K562 (cell line): ENCODE measurements at regions not wholly inside any gene's neighbourhood (a gene's known extent, or its start where the extent isn't known, plus 50 kb on each side); places are given as distances from the start of the nearest gene placed in this dataset.

ENCODE experiments used
- ATAC-seq: fragments of 200-7000 bp; cut with Tn5 transposase; 3 replicates; pipeline ENCODE4 v1.9.1; 2020; ENCODE audit warnings: moderate library complexity
- BruUV-seq: library from RNA; stranded (reverse); fragments of 400-500 nt; replicated peaks from 2 replicates; lab custom pipeline; 2021; lab: Mats Ljungman, UMichigan
- CTCF ChIA-PET: fragments of 300-600 bp; formaldehyde crosslinking; extraction: SDS; loops from one replicate; lab custom pipeline; 2021; ENCODE audit warnings: low intra/inter-chr PET ratio; lab: Yijun Ruan, JAX
- POLR2A ChIA-PET: fragments of 300-600, 350-650 bp; sonication (Branson Sonifier 250); formaldehyde crosslinking; extraction: SDS; loops from one replicate; lab custom pipeline; 2021; ENCODE audit warnings: antibody characterized with exemption, inconsistent platforms; lab: Yijun Ruan, JAX
- DNase-seq, 4 experiments: peaks; one replicate each; pipeline versions ENCODE4 v3.0.0 to v3.0.0-alpha.2; 2011 to 2018; ENCODE audit warnings: low spot score in 3 of 4, mixed read lengths in 3 of 4; ENCODE audit errors: extremely low read depth in 1 of 4
- FAIRE-seq: peaks from 2 replicates; lab custom pipeline; 2011; peaks lifted over from hg19 to GRCh38; lab: Jason Lieb, UNC
- H2AFZ ChIP-seq: 2 replicates; pipeline ENCODE4 v1.6.0; 2011; ENCODE audit warnings: low read depth, low read length, control low read depth, inconsistent platforms
- H3K27ac ChIP-seq: fragments of 200-600 bp; 3 replicates; pipeline ENCODE4 v1.8.0; 2011; ENCODE audit warnings: low read depth, mild to moderate bottlenecking, control low read depth, inconsistent platforms, low read length, moderate library complexity, mixed read lengths; ENCODE audit errors: extremely low read depth
- H3K27me3 ChIP-seq, 2 experiments: fragments of 300-600 bp in 1 of 2; 2 replicates in 1 of 2; 3 replicates in 1 of 2; pipeline versions ENCODE4 v1.6.0 to v1.8.0; 2011; ENCODE audit warnings: inconsistent platforms in 2 of 2, low read length in 2 of 2, mild to moderate bottlenecking in 1 of 2, mixed read lengths in 1 of 2, moderate library complexity in 1 of 2; ENCODE audit not compliant: control insufficient read depth in 2 of 2, insufficient read depth in 2 of 2
- H3K36me3 ChIP-seq: fragments of 300-600 bp; 3 replicates; pipeline ENCODE4 v1.8.0; 2011; ENCODE audit warnings: mild to moderate bottlenecking, low read length, inconsistent platforms; ENCODE audit not compliant: control insufficient read depth, insufficient read depth
- H3K4me1 ChIP-seq, 2 experiments: fragments of 200-600 bp in 1 of 2; replicated peaks in 1 of 2; 2 replicates in 1 of 2; 3 replicates in 1 of 2; pipeline versions ENCODE4 v1.5.1 to v1.8.0; 2011; ENCODE audit warnings: inconsistent platforms in 2 of 2, low read length in 2 of 2, mild to moderate bottlenecking in 1 of 2, mixed read lengths in 1 of 2, moderate library complexity in 1 of 2; ENCODE audit not compliant: control insufficient read depth in 2 of 2, insufficient read depth in 2 of 2
- H3K4me2 ChIP-seq: 2 replicates; pipeline ENCODE4 v1.6.1; 2011; ENCODE audit warnings: low read length, control low read depth, inconsistent platforms, mixed read lengths; ENCODE audit not compliant: insufficient read depth
- H3K4me3 ChIP-seq: fragments of 200-600 bp; sonication (generic), shearing (Covaris generic); 2 replicates; pipeline ENCODE4 v1.5.1; 2016; ENCODE audit warnings: control low read depth, inconsistent platforms
- H3K79me2 ChIP-seq: fragments of 200-600 bp; 3 replicates; pipeline ENCODE4 v1.8.0; 2011; ENCODE audit warnings: low read length, inconsistent platforms; ENCODE audit not compliant: control insufficient read depth, insufficient read depth
- H3K9ac ChIP-seq, 2 experiments: 2 replicates each; pipeline versions ENCODE4 v1.6.0 to v1.6.1; 2011; ENCODE audit warnings: low read depth in 2 of 2, low read length in 2 of 2, control low read depth in 1 of 2, inconsistent platforms in 1 of 2, mild to moderate bottlenecking in 1 of 2, mixed read lengths in 1 of 2; ENCODE audit not compliant: insufficient read depth in 1 of 2
- H3K9me1 ChIP-seq: one replicate; pipeline ENCODE4 v1.6.0; 2011; ENCODE audit warnings: inconsistent platforms, mild to moderate bottlenecking, low read length, moderate library complexity; ENCODE audit not compliant: control insufficient read depth, insufficient read depth
- H3K9me3 ChIP-seq: replicated peaks from 2 replicates; pipeline ENCODE4 v1.5.1; 2011; ENCODE audit warnings: low read depth, low read length, inconsistent platforms; ENCODE audit not compliant: control insufficient read depth, insufficient read depth
- H4K20me1 ChIP-seq: replicated peaks from 2 replicates; pipeline ENCODE4 v1.6.1; 2011; ENCODE audit warnings: low read length, inconsistent platforms, mixed read lengths; ENCODE audit not compliant: control insufficient read depth, insufficient read depth
- WGBS: fragments of 100-300 bp; shearing (Covaris generic); methylation state at CpG from one replicate; pipeline ENCODE4 v1.1.6; 2016; ENCODE audit warnings: low coverage, mixed read lengths; ENCODE audit not compliant: insufficient coverage; ENCODE audit errors: missing lambda C conversion rate; 5-methylcytosine and 5-hydroxymethylcytosine counted together
- in situ Hi-C: fragments of 300-500 bp; cut with MboI; formaldehyde crosslinking; loops from 4 replicates; pipeline ENCODE4 v1.15.0; 2018; ENCODE audit warnings: inconsistent platforms, mixed read lengths
- intact Hi-C: fragments of 100-400 bp; cut with micrococcal nuclease; formaldehyde crosslinking; loops from 2 replicates; pipeline ENCODE4 v1.14.2; 2022
- TF ChIP-seq, protein P1 (sequence below): sonication (generic); formaldehyde crosslinking; IDR thresholded peaks from 2 replicates; pipeline ENCODE4 v1.8.1; 2023; ENCODE audit warnings: mild to moderate bottlenecking, missing genetic modification reagents
- TF ChIP-seq, protein P2 (sequence below): fragments of 450-650 bp; formaldehyde crosslinking; IDR thresholded peaks from 2 replicates; pipeline ENCODE4 v1.4.0; 2020; ENCODE audit warnings: mild to moderate bottlenecking, mixed read lengths

DNA sequence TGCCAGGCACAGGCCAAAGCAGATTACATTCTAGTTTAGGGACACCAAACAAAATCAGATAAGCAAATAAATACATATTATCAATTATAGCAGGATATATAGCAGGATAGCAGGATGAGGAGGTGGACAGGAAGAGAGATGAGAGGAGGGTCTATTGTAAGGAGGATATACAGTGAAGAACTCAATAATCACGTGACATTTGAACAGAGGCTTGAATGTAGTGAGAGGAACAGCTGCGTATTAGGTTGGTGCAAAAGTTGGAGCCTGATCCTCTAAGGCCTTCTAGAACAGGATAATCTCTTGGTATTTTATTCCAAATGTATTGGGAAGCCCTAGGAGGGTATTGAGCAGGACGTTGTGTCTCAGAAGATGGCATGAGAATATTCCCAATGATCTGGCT is 136.7 kb downstream of the CYLD start:
- H3K36me3 ChIP-seq, result no peaks in the 10 kb centered on the region
- H3K9me1 ChIP-seq, result no peaks in the 10 kb centered on the region
- no peaks in the 10 kb centered on the region for H3K79me2 ChIP-seq
- POLR2A ChIA-PET, result no interaction called here
- TF ChIP-seq, protein P1, sequence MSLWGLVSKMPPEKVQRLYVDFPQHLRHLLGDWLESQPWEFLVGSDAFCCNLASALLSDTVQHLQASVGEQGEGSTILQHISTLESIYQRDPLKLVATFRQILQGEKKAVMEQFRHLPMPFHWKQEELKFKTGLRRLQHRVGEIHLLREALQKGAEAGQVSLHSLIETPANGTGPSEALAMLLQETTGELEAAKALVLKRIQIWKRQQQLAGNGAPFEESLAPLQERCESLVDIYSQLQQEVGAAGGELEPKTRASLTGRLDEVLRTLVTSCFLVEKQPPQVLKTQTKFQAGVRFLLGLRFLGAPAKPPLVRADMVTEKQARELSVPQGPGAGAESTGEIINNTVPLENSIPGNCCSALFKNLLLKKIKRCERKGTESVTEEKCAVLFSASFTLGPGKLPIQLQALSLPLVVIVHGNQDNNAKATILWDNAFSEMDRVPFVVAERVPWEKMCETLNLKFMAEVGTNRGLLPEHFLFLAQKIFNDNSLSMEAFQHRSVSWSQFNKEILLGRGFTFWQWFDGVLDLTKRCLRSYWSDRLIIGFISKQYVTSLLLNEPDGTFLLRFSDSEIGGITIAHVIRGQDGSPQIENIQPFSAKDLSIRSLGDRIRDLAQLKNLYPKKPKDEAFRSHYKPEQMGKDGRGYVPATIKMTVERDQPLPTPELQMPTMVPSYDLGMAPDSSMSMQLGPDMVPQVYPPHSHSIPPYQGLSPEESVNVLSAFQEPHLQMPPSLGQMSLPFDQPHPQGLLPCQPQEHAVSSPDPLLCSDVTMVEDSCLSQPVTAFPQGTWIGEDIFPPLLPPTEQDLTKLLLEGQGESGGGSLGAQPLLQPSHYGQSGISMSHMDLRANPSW (CRISPR knock-in tag), result no peak
- TF ChIP-seq, protein P2, sequence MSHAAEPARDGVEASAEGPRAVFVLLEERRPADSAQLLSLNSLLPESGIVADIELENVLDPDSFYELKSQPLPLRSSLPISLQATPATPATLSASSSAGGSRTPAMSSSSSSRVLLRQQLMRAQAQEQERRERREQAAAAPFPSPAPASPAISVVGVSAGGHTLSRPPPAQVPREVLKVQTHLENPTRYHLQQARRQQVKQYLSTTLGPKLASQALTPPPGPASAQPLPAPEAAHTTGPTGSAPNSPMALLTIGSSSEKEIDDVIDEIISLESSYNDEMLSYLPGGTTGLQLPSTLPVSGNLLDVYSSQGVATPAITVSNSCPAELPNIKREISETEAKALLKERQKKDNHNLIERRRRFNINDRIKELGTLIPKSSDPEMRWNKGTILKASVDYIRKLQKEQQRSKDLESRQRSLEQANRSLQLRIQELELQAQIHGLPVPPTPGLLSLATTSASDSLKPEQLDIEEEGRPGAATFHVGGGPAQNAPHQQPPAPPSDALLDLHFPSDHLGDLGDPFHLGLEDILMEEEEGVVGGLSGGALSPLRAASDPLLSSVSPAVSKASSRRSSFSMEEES (CRISPR knock-in tag), result peak; percentile 86
- no peak overlapping the region for H3K27ac ChIP-seq
- H3K4me3 ChIP-seq, result no peak overlapping the region
- H2AFZ ChIP-seq, result no peak overlapping the region
- ATAC-seq, result no peak
- no peak overlapping the region for H3K4me2 ChIP-seq
- H3K9ac ChIP-seq, result no peak overlapping the region
- no peaks in the 10 kb centered on the region for H3K9me3 ChIP-seq
- no peak for DNase-seq
- no peaks in the 10 kb centered on the region; the same call in 1 of the 2 replicates for H4K20me1 ChIP-seq
- CTCF ChIA-PET, result no interaction called here
- in situ Hi-C loops (no loop called here), intact Hi-C loops (no loop called here)
- BruUV-seq, result no TSS peak
- FAIRE-seq, result no peak
- whole genome bisulfite sequencing, result 0% methylated on average over 3 of the region's 3 CpGs
- H3K4me1 ChIP-seq, result peaks cover 0 to 3% of the 10 kb centered on the region in 2 experiments; a peak in 2 of 5 replicates
- H3K27me3 ChIP-seq, result no peaks in the 10 kb centered on the region; a peak in 1 of 5 replicates
